ENCODE measurements at regions not wholly inside any gene's neighbourhood (a gene's known extent, or its start where the extent isn't known, plus 50 kb on each side); places are given as distances from the start of the nearest gene placed in this dataset.

DNA sequence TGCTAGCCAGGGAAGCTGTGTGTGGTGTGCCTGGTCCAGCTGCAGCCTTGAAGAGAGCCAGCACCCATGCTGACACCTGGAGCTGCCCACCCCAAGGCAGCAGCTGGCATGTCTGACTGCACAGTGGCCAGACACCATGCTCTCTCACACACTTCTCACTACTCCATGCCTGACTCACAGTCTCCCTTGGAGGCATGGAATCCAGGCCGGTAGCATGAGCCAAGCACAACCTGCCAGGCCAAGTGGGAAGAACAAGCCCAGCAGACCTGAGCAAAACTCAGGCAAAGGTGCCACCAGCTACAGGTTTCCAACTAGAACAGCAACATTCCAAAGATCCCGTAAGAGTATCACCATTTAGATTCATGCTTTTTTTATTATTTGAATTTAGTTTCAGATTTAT, 625.3 kb upstream of the LRRTM4 start:
- TF ChIP-seq, protein P1, sequence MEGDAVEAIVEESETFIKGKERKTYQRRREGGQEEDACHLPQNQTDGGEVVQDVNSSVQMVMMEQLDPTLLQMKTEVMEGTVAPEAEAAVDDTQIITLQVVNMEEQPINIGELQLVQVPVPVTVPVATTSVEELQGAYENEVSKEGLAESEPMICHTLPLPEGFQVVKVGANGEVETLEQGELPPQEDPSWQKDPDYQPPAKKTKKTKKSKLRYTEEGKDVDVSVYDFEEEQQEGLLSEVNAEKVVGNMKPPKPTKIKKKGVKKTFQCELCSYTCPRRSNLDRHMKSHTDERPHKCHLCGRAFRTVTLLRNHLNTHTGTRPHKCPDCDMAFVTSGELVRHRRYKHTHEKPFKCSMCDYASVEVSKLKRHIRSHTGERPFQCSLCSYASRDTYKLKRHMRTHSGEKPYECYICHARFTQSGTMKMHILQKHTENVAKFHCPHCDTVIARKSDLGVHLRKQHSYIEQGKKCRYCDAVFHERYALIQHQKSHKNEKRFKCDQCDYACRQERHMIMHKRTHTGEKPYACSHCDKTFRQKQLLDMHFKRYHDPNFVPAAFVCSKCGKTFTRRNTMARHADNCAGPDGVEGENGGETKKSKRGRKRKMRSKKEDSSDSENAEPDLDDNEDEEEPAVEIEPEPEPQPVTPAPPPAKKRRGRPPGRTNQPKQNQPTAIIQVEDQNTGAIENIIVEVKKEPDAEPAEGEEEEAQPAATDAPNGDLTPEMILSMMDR (IDR thresholded peaks at IDR 0.05), result no peak
- no peak for TF ChIP-seq POLR2A (IDR thresholded peaks at IDR 0.05)

Data from sigmoid colon (tissue), 3 donors.